HG03280 (cell line): ENCODE measurements at regions not wholly inside any gene's neighbourhood (a gene's known extent, or its start where the extent isn't known, plus 50 kb on each side); places are given as distances from the start of the nearest gene placed in this dataset.
"Not testable (repeated sequence)": the region's sequence is repeated elsewhere in the genome, so short reads cannot be mapped to it uniquely, and the experiment has no call there.

ENCODE experiments used
- ATAC-seq: cut with Tn5 transposase; IDR thresholded peaks from one replicate; pipeline ENCODE4 v1.9.1; 2021; ENCODE audit warnings: mild to moderate bottlenecking, moderate library complexity; ENCODE audit not compliant: unreplicated experiment

- no peak for ATAC-seq
These were observed 250.5 kb upstream of the ATP5MC3 start for GRCh38 chr2:175432021-175432420.

- no peak for ATAC-seq
These were observed 249.8 kb upstream of the ATP5MC3 start for GRCh38 chr2:175431101-175431946.

DNA sequence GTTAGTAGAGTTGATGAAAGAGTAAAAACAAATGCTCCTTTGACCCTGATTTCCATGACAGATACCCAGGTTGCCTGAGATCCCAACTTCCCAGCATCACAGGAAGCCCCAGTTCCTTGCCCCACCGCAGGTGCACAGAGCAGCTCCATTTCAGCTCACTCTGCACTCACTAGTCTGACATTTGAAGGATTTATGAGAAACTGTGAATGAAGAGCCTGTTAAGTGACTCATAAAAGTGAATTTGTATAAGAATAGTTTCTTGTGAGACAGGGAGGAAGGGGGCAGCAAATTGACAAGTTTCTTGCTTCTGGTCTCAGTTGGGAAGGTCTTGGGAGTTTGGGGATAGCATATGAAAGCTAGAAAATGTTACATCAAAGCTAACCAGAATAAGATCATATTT, 248.7 kb upstream of the ATP5MC3 start:
- no peak for ATAC-seq

- no peak for ATAC-seq
These were observed 236.8 kb upstream of the ATP5MC3 start for GRCh38 chr2:175418224-175418835.

DNA sequence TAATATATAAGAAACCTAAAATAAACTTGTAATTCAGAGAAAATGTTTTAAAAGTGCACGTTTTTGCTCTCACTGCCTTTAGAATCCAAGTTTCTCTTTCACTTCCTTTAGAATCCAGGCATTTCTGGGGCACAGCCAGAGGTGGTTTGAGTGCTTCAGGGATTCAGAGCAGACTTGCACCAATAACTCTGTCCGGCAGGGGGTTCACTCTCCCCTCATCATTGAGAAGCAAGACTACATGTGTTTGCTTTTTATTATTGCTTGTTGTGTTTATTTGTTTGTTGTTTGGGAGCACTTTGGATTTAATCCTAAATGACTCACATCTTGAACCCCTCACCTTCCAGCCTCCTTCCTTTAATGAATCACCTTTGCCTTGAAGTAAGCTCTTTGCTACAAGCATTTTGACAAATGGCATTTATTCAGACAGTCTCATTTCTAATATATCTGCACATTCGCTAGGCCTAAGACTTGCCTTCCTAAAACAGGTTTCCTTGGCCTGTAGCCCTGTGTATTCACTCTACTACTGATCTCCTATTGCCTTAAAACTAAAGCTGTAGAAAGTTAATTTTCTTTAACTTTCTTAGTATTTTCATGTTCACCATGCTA, 233.5 kb upstream of the ATP5MC3 start:
- no peak for ATAC-seq

DNA sequence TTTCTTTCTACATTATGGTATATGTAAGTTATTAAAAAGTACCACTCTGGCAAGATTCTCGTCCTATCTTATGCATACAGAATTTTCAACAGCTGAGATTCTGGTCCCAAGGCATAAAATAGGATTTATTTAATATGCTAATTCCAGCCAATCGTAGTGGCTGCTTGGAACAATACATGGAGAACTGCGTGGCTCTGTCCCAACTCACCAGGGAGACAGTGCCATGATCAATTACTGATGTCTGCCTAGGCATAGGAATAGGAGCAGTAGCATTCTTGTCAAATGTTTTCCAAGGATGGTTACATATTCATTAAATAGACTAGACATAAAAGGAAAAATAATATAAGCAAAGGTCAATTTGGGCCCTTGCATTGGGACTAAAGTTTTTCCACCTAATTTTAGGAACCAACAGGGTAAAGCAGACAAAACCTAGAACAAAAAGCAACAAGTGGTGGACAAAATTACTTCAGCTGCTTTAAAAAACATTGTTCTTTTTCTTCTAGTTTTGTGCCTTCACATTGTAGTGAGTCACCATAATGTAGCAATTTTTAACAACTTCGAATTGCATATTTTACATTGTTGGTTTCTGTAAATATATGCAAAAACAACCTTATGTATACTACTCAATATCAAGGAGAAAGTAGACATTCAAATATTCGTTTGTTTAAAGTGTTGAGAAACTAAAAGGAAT, 232.8 kb upstream of the ATP5MC3 start:
- ATAC-seq, result no peak

DNA sequence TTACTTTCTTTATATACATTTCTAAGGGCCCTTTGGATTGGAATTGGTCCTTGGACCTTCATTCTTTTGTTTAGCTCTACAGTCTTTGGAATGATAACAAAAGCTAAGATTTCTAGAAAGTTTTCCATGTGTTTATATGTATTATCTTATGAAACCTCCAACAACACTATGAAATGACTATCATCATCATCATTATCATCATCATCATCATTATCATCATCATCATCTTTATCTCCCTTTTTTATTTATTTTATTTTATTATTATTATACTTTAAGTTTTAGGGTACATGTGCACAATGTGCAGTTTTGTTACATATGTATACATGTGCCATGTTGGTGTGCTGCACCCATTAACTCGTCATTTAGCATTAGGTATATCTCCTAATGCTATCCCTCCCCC, 229.4 kb upstream of the ATP5MC3 start:
- ATAC-seq, result not testable (repeated sequence)

DNA sequence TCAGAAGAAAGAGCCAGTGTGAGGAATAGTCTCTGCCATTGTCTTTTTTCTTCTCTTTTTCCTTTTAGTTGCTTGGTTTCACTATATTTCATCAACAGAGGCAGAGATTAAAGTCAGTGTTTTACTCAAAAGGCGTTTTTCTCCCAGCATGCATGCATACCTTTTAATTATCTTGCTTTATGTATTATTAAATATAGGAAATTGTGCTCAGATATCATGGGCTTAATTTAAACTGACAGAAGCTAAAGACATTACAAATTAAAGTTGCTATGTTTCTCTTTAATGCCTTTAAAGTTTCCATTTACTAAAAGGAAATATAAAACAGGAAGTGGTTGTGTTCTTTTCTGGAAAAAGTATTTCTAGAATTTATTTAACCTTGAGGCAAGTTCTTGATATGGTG, 223.3 kb upstream of the ATP5MC3 start:
- no peak for ATAC-seq

DNA sequence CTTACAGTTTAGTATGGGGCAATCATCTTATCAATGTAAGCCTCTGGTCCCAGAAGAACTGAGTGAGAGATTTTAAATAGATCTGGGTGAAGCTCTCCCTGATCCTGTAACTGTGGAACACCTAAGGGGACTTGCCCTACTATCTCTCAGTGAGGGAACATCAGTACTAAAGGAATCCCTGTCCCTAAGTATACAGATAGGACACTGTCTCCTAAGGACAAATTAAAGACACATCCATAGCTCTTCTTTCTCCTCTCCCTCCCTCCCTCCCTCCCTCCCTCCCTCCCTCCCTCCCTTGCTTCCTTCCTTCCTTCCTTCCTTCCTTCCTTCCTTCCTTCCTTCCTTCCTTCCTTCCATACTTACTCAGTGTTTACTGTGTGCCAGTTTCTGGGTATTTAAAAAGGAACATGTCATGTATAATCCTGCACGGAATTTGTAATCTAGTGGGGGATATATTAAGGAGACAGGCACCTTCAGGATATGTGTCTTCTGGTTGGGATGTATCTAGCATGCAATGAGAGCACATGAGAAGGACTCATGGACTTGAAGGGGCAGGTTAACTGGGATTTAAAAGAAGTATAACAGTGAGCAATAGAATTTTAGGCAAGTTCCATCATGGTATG, 222.2 kb upstream of the ATP5MC3 start:
- ATAC-seq, result no peak

DNA sequence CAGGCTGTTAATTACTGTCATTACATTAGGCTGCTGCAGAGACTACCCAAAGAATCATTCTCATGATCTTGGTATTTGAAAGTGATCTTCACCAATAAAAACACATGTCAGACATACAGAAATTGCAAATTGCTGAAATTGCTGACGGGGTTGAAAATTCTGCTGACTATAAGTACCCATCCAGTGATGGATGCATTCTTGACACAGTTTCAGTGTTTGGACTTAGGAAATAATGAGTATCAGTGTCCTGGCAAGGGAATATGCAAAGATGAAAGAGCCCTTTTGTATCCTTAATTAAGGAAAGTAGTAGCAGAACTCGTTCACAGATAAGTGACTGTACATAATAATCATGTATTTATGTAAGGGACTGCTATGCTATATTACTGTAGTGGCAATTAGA, 221.1 kb upstream of the ATP5MC3 start:
- no peak for ATAC-seq

DNA sequence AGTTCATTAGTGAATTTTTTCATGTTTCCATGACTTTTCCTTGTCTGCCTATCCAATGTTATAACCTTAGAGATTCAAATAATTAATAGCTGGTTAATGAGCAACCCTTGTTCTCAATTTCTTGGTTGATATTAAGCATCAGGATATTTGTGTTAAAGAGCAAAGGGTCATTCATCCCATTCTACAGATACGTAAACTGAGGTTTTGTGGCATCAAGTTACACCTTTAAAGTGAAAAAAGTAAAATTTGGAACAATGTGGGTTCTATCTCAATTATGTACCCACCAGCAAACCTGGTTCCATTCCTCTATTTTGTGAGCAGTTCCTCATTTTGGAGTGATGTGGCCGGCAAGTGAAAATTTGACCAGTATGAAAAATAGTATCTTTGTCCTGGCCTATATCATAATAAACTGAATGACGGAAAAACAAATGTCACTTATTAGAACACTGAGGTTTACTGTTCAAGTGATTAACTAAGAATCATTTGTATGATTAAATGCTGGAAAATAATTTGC, 220.5 kb upstream of the ATP5MC3 start:
- ATAC-seq, result no peak

DNA sequence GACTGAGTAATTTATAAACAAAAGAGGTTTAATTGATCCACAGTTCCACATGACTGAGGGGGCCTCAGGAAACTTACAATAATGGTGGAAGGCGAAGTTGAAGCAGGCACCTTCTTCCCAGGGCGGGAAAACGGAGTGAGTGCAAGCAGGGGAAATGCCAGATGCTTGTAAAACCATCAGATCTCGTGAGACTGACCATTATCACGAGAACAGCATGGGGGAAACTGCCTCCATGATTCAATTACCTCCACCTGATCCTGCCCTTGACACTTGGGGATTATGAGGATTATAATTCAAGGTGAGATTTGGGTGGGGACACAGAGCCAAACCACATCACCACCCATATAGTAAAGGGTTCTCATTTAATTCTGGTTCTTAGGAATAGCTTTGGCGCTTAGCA, 219.5 kb upstream of the ATP5MC3 start:
- no peak for ATAC-seq

- no peak for ATAC-seq
These were observed 217.8 kb upstream of the ATP5MC3 start for GRCh38 chr2:175399326-175399725.

GRCh38 chr2:175398848-175399247, 217.3 kb upstream of the ATP5MC3 start:
- ATAC-seq, result no peak

DNA sequence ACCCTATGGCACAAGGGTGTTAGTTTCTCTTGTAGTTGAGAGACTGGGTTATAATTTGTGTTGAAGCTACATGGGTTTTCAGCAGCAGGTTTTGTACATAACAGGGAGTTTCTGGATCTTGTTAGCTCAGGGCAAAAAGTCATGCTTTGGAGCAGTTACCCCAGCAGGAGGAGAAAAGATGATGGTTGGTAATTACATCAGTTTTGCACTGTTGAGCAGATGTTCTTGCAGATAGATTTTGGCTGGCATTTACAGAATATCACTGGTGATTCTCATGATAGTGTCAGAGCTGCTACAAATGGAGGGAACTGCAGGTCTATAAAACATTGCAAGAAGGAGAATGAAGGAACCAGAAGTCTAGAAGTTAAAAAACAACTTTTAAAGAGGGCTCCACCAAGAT, 215.2 kb upstream of the ATP5MC3 start:
- ATAC-seq, result no peak

GRCh38 chr2:175393851-175394250, 212.3 kb upstream of the ATP5MC3 start:
- no peak for ATAC-seq

- ATAC-seq, result no peak
These were observed 201.8 kb upstream of the ATP5MC3 start for GRCh38 chr2:175383286-175383685.

DNA sequence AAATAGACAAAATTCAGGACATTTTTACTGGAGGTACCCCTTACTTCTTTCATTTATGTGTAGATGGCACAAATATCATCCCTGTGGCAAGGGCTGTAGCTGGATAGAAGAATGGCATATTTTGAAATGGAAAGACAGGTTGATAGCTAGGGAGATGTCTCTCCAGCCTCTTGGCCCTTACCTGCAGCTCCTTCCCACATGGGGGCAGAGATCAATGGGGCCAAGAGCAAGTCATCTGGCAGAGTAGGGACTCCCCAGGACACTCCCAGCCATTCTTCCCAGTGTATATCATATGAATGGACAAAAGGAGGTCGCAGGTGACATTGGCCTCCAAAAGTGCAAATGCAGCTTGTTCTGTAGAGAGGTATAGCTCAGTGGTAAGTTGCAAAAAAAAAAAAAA, 192.2 kb upstream of the ATP5MC3 start:
- no peak for ATAC-seq

DNA sequence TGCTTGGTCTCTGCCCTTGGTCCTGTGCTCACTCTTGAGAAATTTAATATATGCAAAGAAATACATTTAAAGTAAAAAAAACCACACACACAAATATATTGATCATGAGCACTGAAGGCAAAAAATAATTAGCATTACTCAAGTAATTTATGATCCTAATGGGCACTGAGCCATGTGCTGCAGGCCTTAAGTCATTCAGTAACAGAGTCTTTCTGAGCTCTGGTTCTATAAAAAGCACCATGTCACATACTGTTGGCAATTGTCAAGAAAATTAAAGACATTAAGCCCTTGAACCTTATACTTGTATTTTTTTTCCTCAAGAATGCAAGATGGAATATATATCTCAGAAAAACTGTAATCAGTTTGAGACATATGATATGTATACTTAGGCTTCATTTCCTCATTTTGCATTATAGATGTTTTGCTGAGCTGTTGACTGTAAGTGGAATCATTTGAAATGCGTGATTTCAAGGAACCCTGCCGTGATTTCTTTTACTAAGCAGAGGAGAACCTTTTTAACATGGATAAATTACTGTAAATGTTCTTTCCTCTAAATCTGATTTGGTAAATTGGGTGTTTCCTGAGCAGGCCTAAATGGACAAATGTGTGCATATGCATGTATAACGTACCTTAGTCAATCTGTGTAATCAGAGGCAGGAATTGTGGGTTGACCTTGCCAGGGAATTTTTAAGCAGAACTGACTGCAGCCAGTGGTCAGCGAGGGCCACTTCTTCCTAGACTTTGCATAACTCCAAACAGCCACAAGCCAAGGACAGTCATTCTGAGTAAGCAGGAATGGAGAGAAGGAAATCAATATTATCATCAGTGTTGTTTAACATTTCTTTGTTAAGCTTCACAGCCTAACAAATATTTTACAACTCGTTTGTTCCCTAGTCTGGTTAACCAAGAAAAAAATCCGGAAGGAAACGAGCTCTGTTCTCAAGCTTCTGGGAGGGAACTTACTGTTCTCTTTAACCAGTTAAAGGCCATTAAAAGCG, 191.5 kb upstream of the ATP5MC3 start:
- no peak for ATAC-seq

GRCh38 chr2:175371378-175371777, 189.9 kb upstream of the ATP5MC3 start:
- no peak for ATAC-seq
